Embryonic facial prominence (tissue), 1 donor: ENCODE measurements at regions not wholly inside any gene's neighbourhood (a gene's known extent, or its start where the extent isn't known, plus 50 kb on each side); places are given as distances from the start of the nearest gene placed in this dataset.

Source experiments
- DNase-seq: peaks from one replicate; pipeline ENCODE4 v3.0.0-alpha.2; 2016; ENCODE audit errors: extremely low spot score

GRCh38 chr10:47104786-47105385 lies 193.7 kb downstream of the PTPN20 start:
- no peak for DNase-seq

- DNase-seq = no peak
Observed at GRCh38 chr10:47107007-47107747, 192.8 kb upstream of the GDF10 start.

- DNase-seq = no peak
Observed at GRCh38 chr10:47109906-47110305, 190.1 kb upstream of the GDF10 start.

- no peak for DNase-seq
Observed at GRCh38 chr10:47111329-47111862, 188.6 kb upstream of the GDF10 start.

GRCh38 chr10:47112612-47113011 lies 187.4 kb upstream of the GDF10 start:
- DNase-seq = no peak

GRCh38 chr10:47113907-47114500 lies 186.0 kb upstream of the GDF10 start:
- DNase-seq = no peak

- no peak for DNase-seq
Observed at GRCh38 chr10:47114680-47115186, 185.3 kb upstream of the GDF10 start.

GRCh38 chr10:47115322-47115721 lies 184.7 kb upstream of the GDF10 start:
- DNase-seq = no peak

GRCh38 chr10:47116445-47116844 lies 183.6 kb upstream of the GDF10 start:
- DNase-seq = peak; percentile 35

- no peak for DNase-seq
Observed at GRCh38 chr10:47118326-47118725, 181.7 kb upstream of the GDF10 start.

- DNase-seq = no peak
Observed at GRCh38 chr10:47121336-47121735, 178.7 kb upstream of the GDF10 start.

GRCh38 chr10:47123716-47124288 lies 176.2 kb upstream of the GDF10 start:
- no peak for DNase-seq

- DNase-seq = no peak
Observed at GRCh38 chr10:47127188-47127785, 172.7 kb upstream of the GDF10 start.

- DNase-seq = no peak
Observed at GRCh38 chr10:47130491-47130890, 169.5 kb upstream of the GDF10 start.

GRCh38 chr10:47133871-47134570 lies 166.0 kb upstream of the GDF10 start:
- DNase-seq = no peak

GRCh38 chr10:47136866-47137265 lies 163.1 kb upstream of the GDF10 start:
- no peak for DNase-seq

GRCh38 chr10:47137311-47137851 lies 162.6 kb upstream of the GDF10 start:
- no peak for DNase-seq

- DNase-seq = no peak
Observed at GRCh38 chr10:47139121-47139520, 160.9 kb upstream of the GDF10 start.

- DNase-seq = no peak
Observed at GRCh38 chr10:47140761-47141348, 159.1 kb upstream of the GDF10 start.

- DNase-seq = no peak
Observed at GRCh38 chr10:47141349-47141748, 158.6 kb upstream of the GDF10 start.

GRCh38 chr10:47143072-47143471 lies 156.9 kb upstream of the GDF10 start:
- DNase-seq = no peak
